PFSK-1 (cell line): ENCODE measurements at regions not wholly inside any gene's neighbourhood (a gene's known extent, or its start where the extent isn't known, plus 50 kb on each side); places are given as distances from the start of the nearest gene placed in this dataset.

Experiments
- FOXP2 ChIP-seq: optimal IDR thresholded peaks from 2 replicates; pipeline ENCODE3; 2011; ENCODE audit warnings: borderline replicate concordance, control low read depth, inconsistent platforms; ENCODE audit not compliant: insufficient read depth; ENCODE audit errors: extremely low read length, extremely low read depth
- POLR2AphosphoS5 ChIP-seq: IDR thresholded peaks from 2 replicates; pipeline ENCODE4 v1.6.1; 2012; ENCODE audit warnings: low read depth, mild to moderate bottlenecking, control low read depth, low read length, moderate library complexity
- SIN3A ChIP-seq: IDR thresholded peaks from 2 replicates; pipeline ENCODE4 v1.6.1; 2012; ENCODE audit warnings: mild to moderate bottlenecking, low read length, moderate library complexity, borderline replicate concordance; ENCODE audit not compliant: insufficient read depth
- TAF1 ChIP-seq: IDR thresholded peaks from 2 replicates; pipeline ENCODE4 v1.6.1; 2012; ENCODE audit warnings: low read length, control low read depth, borderline replicate concordance; ENCODE audit not compliant: insufficient read depth
- TF ChIP-seq, protein P1 (sequence below), 2 experiments: IDR thresholded peaks; 2 replicates each; pipeline versions ENCODE4 v1.6.1 to v1.8.0; 2011 to 2012; ENCODE audit warnings: low read depth in 2 of 2, low read length in 2 of 2, control low read depth in 1 of 2, inconsistent platforms in 1 of 2, mild to moderate bottlenecking in 1 of 2, moderate library complexity in 1 of 2; ENCODE audit not compliant: insufficient read depth in 1 of 2

GRCh38 chr6:15854378-15854777 lies 191.6 kb upstream of the DTNBP1 start:
- no peak for TF ChIP-seq POLR2AphosphoS5
- TF ChIP-seq TAF1, result no peak
- TF ChIP-seq, protein P1, sequence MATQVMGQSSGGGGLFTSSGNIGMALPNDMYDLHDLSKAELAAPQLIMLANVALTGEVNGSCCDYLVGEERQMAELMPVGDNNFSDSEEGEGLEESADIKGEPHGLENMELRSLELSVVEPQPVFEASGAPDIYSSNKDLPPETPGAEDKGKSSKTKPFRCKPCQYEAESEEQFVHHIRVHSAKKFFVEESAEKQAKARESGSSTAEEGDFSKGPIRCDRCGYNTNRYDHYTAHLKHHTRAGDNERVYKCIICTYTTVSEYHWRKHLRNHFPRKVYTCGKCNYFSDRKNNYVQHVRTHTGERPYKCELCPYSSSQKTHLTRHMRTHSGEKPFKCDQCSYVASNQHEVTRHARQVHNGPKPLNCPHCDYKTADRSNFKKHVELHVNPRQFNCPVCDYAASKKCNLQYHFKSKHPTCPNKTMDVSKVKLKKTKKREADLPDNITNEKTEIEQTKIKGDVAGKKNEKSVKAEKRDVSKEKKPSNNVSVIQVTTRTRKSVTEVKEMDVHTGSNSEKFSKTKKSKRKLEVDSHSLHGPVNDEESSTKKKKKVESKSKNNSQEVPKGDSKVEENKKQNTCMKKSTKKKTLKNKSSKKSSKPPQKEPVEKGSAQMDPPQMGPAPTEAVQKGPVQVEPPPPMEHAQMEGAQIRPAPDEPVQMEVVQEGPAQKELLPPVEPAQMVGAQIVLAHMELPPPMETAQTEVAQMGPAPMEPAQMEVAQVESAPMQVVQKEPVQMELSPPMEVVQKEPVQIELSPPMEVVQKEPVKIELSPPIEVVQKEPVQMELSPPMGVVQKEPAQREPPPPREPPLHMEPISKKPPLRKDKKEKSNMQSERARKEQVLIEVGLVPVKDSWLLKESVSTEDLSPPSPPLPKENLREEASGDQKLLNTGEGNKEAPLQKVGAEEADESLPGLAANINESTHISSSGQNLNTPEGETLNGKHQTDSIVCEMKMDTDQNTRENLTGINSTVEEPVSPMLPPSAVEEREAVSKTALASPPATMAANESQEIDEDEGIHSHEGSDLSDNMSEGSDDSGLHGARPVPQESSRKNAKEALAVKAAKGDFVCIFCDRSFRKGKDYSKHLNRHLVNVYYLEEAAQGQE (IDR thresholded peaks at IDR 0.05; ENCODE audit: insufficient read depth in 1 of 2, low read depth in 2 of 2, low read length in 2 of 2), result no peak
- TF ChIP-seq SIN3A, result no peak
- TF ChIP-seq FOXP2, result no peak
